Keratinocyte (primary cell): ENCODE measurements at regions not wholly inside any gene's neighbourhood (a gene's known extent, or its start where the extent isn't known, plus 50 kb on each side); places are given as distances from the start of the nearest gene placed in this dataset.

Source experiments
- DNase-seq: peaks from one replicate; pipeline ENCODE4 v3.0.0-alpha.2; 2011; ENCODE audit warnings: low read depth, missing footprints, low spot score
- FAIRE-seq: peaks from 2 replicates; lab custom pipeline; 2011; peaks lifted over from hg19 to GRCh38; lab: Jason Lieb, UNC
- H2AFZ ChIP-seq: 2 replicates; pipeline ENCODE4 v1.6.0; 2012; ENCODE audit warnings: low read length, control low read depth, inconsistent platforms; ENCODE audit not compliant: control insufficient read depth
- H3K27ac ChIP-seq: 2 replicates; pipeline ENCODE4 v1.5.1; 2011; ENCODE audit warnings: low read length; ENCODE audit not compliant: control insufficient read depth, insufficient read depth
- H3K27me3 ChIP-seq: 3 replicates; pipeline ENCODE4 v1.6.0; 2011; ENCODE audit warnings: low read length; ENCODE audit not compliant: control insufficient read depth, insufficient read depth; ENCODE audit errors: extremely low read depth
- H3K36me3 ChIP-seq, 2 experiments: 2 replicates in 1 of 2; 3 replicates in 1 of 2; pipeline ENCODE4 v1.5.1; 2011; ENCODE audit warnings: low read length in 2 of 2, mild to moderate bottlenecking in 1 of 2; ENCODE audit not compliant: control insufficient read depth in 2 of 2, insufficient read depth in 2 of 2; ENCODE audit errors: extremely low read depth in 1 of 2
- H3K4me1 ChIP-seq: 3 replicates; pipeline ENCODE4 v1.5.1; 2011; ENCODE audit warnings: low read length; ENCODE audit not compliant: control insufficient read depth, insufficient read depth; ENCODE audit errors: extremely low read depth
- H3K4me2 ChIP-seq: 3 replicates; pipeline ENCODE4 v1.6.0; 2011; ENCODE audit warnings: low read depth, low read length; ENCODE audit not compliant: control insufficient read depth, insufficient read depth; ENCODE audit errors: extremely low read depth
- H3K4me3 ChIP-seq, 3 experiments: fragments of 200-600 bp in 1 of 3; sonication (generic) in 1 of 3; 2 replicates in 2 of 3; 3 replicates in 1 of 3; pipeline ENCODE4 v1.5.1; 2011 to 2016; ENCODE audit warnings: low read length in 3 of 3, mild to moderate bottlenecking in 3 of 3, control low read depth in 2 of 3, inconsistent platforms in 1 of 3, low read depth in 1 of 3, mixed read lengths in 1 of 3, mixed run types in 1 of 3, moderate library complexity in 1 of 3; ENCODE audit not compliant: control insufficient read depth in 2 of 3, insufficient read depth in 2 of 3; ENCODE audit errors: extremely low read depth in 1 of 3
- H3K79me2 ChIP-seq: 2 replicates; pipeline ENCODE4 v1.6.0; 2012; ENCODE audit warnings: low read length; ENCODE audit not compliant: control insufficient read depth, insufficient read depth
- H3K9ac ChIP-seq: 3 replicates; pipeline ENCODE4 v1.6.0; 2011; ENCODE audit warnings: low read length; ENCODE audit not compliant: control insufficient read depth, insufficient read depth; ENCODE audit errors: extremely low read depth
- H3K9me1 ChIP-seq: 3 replicates; pipeline ENCODE4 v1.6.0; 2011; ENCODE audit warnings: low read length; ENCODE audit not compliant: control insufficient read depth, insufficient read depth; ENCODE audit errors: extremely low read depth
- H3K9me3 ChIP-seq: 2 replicates; pipeline ENCODE4 v1.5.1; 2012; ENCODE audit warnings: low read depth, low read length; ENCODE audit not compliant: control insufficient read depth
- H4K20me1 ChIP-seq: 3 replicates; pipeline ENCODE4 v1.6.0; 2011; ENCODE audit warnings: low read length; ENCODE audit not compliant: control insufficient read depth, insufficient read depth; ENCODE audit errors: extremely low read depth
- EZH2 ChIP-seq: IDR thresholded peaks from one replicate; pipeline ENCODE4 v1.6.1; 2012; ENCODE audit warnings: inconsistent platforms, mild to moderate bottlenecking, low read length, moderate library complexity
- dilution Hi-C: fragments of 300-500 bp; cut with MboI; formaldehyde crosslinking; loops from one replicate; pipeline ENCODE4 v1.7.0; 2020; ENCODE audit warnings: low sequenced_read_pairs; ENCODE audit not compliant: extremely low pct_ligation_motif_present
- TF ChIP-seq, protein P1 (sequence below), 3 experiments: IDR thresholded peaks in 1 of 3; conservative IDR thresholded peaks in 1 of 3; optimal IDR thresholded peaks in 1 of 3; 2 replicates in 2 of 3; 3 replicates in 1 of 3; pipeline versions ENCODE3 to v1.5.1; 2011; ENCODE audit warnings: low read length in 3 of 3, mild to moderate bottlenecking in 3 of 3, moderate library complexity in 2 of 3, control low read depth in 1 of 3, inconsistent platforms in 1 of 3; ENCODE audit not compliant: insufficient read depth in 2 of 3; ENCODE audit errors: extremely low read depth in 1 of 3

DNA sequence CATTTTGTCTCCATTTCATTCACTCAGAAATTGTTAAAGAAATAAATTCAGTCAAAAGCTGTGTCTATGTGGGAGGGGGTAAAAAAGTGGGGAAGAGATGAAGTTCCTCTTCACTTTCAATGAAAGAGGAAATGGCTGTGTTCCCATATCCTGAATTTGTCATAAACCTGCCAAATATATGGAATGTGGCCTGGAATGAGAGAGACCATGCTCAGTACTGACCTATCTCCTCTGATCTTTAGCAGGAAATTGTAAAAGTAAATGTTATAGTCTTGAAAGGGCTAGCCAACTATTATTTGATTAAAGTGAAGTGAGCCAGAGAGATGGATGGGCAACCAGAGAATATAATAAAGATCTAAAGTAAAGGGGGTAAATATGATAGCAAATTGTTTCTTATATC lies 130.3 kb upstream of the C21orf91 start:
- Histone ChIP-seq H3K27me3 (no peaks in the 10 kb centered on the region), H2AFZ (no peak overlapping the region), H3K9ac (no peak overlapping the region), H3K79me2 (no peaks in the 10 kb centered on the region), H3K4me2 (no peak overlapping the region), H3K9me1 (no peaks in the 10 kb centered on the region), H3K36me3 (no peaks in the 10 kb centered on the region), H4K20me1 (no peaks in the 10 kb centered on the region), H3K4me3 (no peak overlapping the region), H3K4me1 (no peaks in the 10 kb centered on the region), H3K9me3 (no peaks in the 10 kb centered on the region), H3K27ac (no peak overlapping the region)
- DNase-seq (no peak), FAIRE-seq (no peak)
- dilution Hi-C loops, result no loop called here
- TF ChIP-seq, protein P1, sequence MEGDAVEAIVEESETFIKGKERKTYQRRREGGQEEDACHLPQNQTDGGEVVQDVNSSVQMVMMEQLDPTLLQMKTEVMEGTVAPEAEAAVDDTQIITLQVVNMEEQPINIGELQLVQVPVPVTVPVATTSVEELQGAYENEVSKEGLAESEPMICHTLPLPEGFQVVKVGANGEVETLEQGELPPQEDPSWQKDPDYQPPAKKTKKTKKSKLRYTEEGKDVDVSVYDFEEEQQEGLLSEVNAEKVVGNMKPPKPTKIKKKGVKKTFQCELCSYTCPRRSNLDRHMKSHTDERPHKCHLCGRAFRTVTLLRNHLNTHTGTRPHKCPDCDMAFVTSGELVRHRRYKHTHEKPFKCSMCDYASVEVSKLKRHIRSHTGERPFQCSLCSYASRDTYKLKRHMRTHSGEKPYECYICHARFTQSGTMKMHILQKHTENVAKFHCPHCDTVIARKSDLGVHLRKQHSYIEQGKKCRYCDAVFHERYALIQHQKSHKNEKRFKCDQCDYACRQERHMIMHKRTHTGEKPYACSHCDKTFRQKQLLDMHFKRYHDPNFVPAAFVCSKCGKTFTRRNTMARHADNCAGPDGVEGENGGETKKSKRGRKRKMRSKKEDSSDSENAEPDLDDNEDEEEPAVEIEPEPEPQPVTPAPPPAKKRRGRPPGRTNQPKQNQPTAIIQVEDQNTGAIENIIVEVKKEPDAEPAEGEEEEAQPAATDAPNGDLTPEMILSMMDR (optimal IDR thresholded peaks at IDR 0.05 in 1 of 3, IDR thresholded peaks at IDR 0.05 in 1 of 3, conservative IDR thresholded peaks at IDR 0.05 in 1 of 3; ENCODE audit: extremely low read depth in 1 of 3, insufficient read depth in 2 of 3, low read length in 3 of 3), result no peak

DNA sequence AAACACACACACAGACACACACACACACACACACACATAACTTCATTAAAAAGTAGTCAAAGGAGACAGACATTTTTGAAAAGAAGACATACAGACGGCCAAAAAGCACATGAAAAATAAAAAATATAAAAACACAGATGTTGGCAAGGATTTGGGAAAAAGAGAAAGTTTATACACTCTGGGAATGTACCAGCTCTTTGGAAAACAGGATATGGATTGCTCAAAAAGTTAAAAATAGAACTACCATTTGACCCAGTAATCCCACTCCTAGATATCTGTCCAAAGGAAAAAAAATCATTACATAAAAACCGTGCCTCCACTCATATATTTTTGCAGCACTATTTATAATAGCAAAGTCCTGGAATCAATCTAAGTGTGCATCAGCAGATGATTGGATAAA lies 128.4 kb upstream of the C21orf91 start:
- TF ChIP-seq EZH2, result no peak
- TF ChIP-seq, protein P1 (optimal IDR thresholded peaks at IDR 0.05 in 1 of 3, IDR thresholded peaks at IDR 0.05 in 1 of 3, conservative IDR thresholded peaks at IDR 0.05 in 1 of 3; ENCODE audit: extremely low read depth in 1 of 3, insufficient read depth in 2 of 3, low read length in 3 of 3), result no peak
- Histone ChIP-seq H2AFZ (no peak overlapping the region), H3K4me3 (no peak overlapping the region), H3K4me2 (no peak overlapping the region), H3K36me3 (no peaks in the 10 kb centered on the region), H3K9me3 (no peaks in the 10 kb centered on the region), H3K27ac (no peak overlapping the region), H3K9ac (no peak overlapping the region), H3K79me2 (no peaks in the 10 kb centered on the region), H3K9me1 (no peaks in the 10 kb centered on the region), H3K27me3 (no peaks in the 10 kb centered on the region), H4K20me1 (no peaks in the 10 kb centered on the region), H3K4me1 (no peaks in the 10 kb centered on the region)
- DNase-seq, result no peak
- no peak for FAIRE-seq
- dilution Hi-C loops, result no loop called here
